ENCODE measurements at regions not wholly inside any gene's neighbourhood (a gene's known extent, or its start where the extent isn't known, plus 50 kb on each side); places are given as distances from the start of the nearest gene placed in this dataset.

- H3K4me2 ChIP-seq (ENCODE audit: control insufficient read depth, insufficient read depth), result peak overlapping the region; percentile 30
- ATAC-seq (peak; percentile 98), FAIRE-seq (peak; percentile 68), DNase-seq (ENCODE audit: low read depth, low spot score) (peak; percentile 76)
- no peak overlapping the region for H3K4me3 ChIP-seq
- peaks cover 5% of the 10 kb centered on the region; the same call in 1 of the 2 replicates for H3K4me1 ChIP-seq (ENCODE audit: control insufficient read depth, insufficient read depth, low read length)
- no peaks in the 10 kb centered on the region for H3K79me2 ChIP-seq (ENCODE audit: control insufficient read depth, insufficient read depth, low read length)
- H4K20me1 ChIP-seq (ENCODE audit: control insufficient read depth, insufficient read depth), result no peaks in the 10 kb centered on the region
- ChIA-PET RAD21 (ENCODE audit: unreplicated experiment) (interaction anchor here (0.6 to 1.3 kb wide), 10 partner anchors 14 to 147 kb away, joined by 3 to 11 read pairs (median 4); no protein-coding TSS in a partner anchor), CTCF (interaction anchor here (0.6 to 1.0 kb wide), 2 partner anchors 11 to 38 kb away, joined by 3 to 4 read pairs; no protein-coding TSS in a partner anchor), POLR2A (interaction anchor here (0.8 to 1.0 kb wide), 3 partner anchors 14 to 148 kb away, joined by 3 to 4 read pairs (median 3); no protein-coding TSS in a partner anchor), SMC1A (ENCODE audit: uncharacterized antibody, unreplicated experiment) (interaction anchor here (0.6 to 2.3 kb wide), 13 partner anchors 11 to 193 kb away, joined by 3 to 14 read pairs (median 4); no protein-coding TSS in a partner anchor)
- 2% methylated on average over 3 of the region's 3 CpGs for WGBS (ENCODE audit: insufficient coverage, insufficient replicate concordance, low lambda C conversion rate, missing lambda C conversion rate)
- in situ Hi-C loops (cut with MboI), result no loop called here
- H3K27me3 ChIP-seq (replicated peaks in 1 of 2; ENCODE audit: control insufficient read depth in 2 of 2, insufficient read depth in 2 of 2, low read length in 1 of 2), result no peaks in the 10 kb centered on the region
- peak overlapping the region; percentile 65 for H2AFZ ChIP-seq (ENCODE audit: control insufficient read depth, low read depth, low read length)
- BruUV-seq (replicated peaks), result no TSS peak
- intact Hi-C loops (cut with micrococcal nuclease; ENCODE audit: unreplicated experiment), result no loop called here
- peak overlapping the region; percentile 79 for H3K27ac ChIP-seq (ENCODE audit: control insufficient read depth, insufficient read depth)
- no peaks in the 10 kb centered on the region for H3K36me3 ChIP-seq (ENCODE audit: control insufficient read depth in 2 of 2, insufficient read depth in 2 of 2, low read length in 1 of 2)
- no peaks in the 10 kb centered on the region; the same call in none of the 3 replicates for H3K9me3 ChIP-seq (replicated peaks; ENCODE audit: control insufficient read depth, insufficient read depth, low read length)
- H3K9ac ChIP-seq (ENCODE audit: control insufficient read depth, insufficient read depth, low read length), result no peak overlapping the region
- TF ChIP-seq JUND (IDR thresholded peaks at IDR 0.05; ENCODE audit: low read depth, low read length) (no peak), MTA2 (IDR thresholded peaks at IDR 0.05; ENCODE audit: low read depth) (peak; percentile 86), ZNF217 (IDR thresholded peaks at IDR 0.05) (peak; percentile 20; the same call in 1 of the 2 replicates), RELB (IDR thresholded peaks at IDR 0.05; ENCODE audit: low read depth) (peak; percentile 51; the same call in 1 of the 2 replicates), PAX5 (IDR thresholded peaks at IDR 0.05; ENCODE audit: borderline replicate concordance, low read depth, low read length) (0 out of 2 replicates have a peak, but pooled peaks have one; percentile 18), SMARCA5 (IDR thresholded peaks at IDR 0.05) (peak; percentile 59; the same call in 1 of the 2 replicates), BMI1 (IDR thresholded peaks at IDR 0.05; ENCODE audit: borderline replicate concordance) (peak; percentile 5; the same call in 1 of the 2 replicates), SMAD1 (IDR thresholded peaks at IDR 0.05; ENCODE audit: low read depth, partially characterized antibody) (peak; percentile 33), GATAD2B (conservative IDR thresholded peaks at IDR 0.05; ENCODE audit: low read depth) (peak; percentile 70; the same call in 1 of the 2 replicates), ZNF687 (IDR thresholded peaks at IDR 0.05) (peak; percentile 61; the same call in 1 of the 2 replicates), PRDM15 (CRISPR knock-in tag; IDR thresholded peaks at IDR 0.05) (no peak), EP300 (IDR thresholded peaks at IDR 0.05; ENCODE audit: borderline replicate concordance in 1 of 2, control insufficient read depth in 1 of 2, low read depth in 2 of 2, low read length in 2 of 2) (peak; percentile 38 to 47; a peak in 2 of 4 replicates)
Measured at GRCh38 chr2:13666582-13667414, 950.1 kb downstream of the TRIB2 start.
